ENCODE measurements at regions not wholly inside any gene's neighbourhood (a gene's known extent, or its start where the extent isn't known, plus 50 kb on each side); places are given as distances from the start of the nearest gene placed in this dataset.
A peak's percentile ranks its signal among the peaks of the same experiment; 100 is the strongest.
"Not testable (repeated sequence)": the region's sequence is repeated elsewhere in the genome, so short reads cannot be mapped to it uniquely, and the experiment has no call there.

- no peak for DNase-seq
Measured at GRCh38 chr1:90864681-90865080, 147.6 kb upstream of the BARHL2 start.

GRCh38 chr1:90862782-90863181 is 145.7 kb upstream of the BARHL2 start:
- no peak for DNase-seq

DNA sequence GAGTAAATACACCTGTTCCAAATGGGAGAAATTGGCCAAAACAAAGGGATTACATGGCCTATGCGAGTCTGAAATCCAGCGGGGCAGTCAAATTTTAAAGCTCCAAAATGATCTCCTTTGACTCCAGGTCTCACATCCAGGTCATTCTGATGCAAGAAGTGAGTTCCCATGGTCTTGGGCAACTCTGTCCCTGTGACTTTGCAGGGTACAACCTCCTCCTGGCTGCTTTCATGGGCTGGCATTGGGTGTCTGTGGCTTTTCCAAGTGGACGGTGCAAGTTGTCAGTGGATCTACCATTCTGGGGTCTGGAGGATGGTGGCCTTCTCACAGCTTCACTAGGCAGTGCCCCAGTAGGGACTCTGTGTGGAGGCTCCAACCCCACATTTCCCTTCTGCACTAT is 144.3 kb upstream of the BARHL2 start:
- not testable (repeated sequence) for DNase-seq

- DNase-seq, result no peak
Measured at GRCh38 chr1:90856463-90857007, 139.4 kb upstream of the BARHL2 start.

- no peak for DNase-seq
Measured at GRCh38 chr1:90854397-90854924, 137.4 kb upstream of the BARHL2 start.

DNA sequence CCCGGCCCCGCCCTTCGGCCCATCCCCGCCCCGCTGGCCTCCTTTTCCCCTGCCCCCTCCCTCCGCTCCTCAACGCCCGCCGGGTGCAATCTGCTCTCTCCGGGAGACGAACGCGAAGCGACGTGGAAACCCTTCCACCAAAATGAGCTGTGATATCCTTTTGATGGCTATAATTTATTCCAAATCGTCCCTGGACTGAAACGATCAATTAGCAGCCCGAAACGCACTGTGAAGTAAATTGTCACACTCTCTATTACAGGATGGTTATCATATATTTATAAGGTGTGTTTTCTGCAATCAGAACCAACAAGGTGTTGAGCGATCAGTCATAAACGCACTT is 134.6 kb upstream of the BARHL2 start:
- no peak for DNase-seq

DNA sequence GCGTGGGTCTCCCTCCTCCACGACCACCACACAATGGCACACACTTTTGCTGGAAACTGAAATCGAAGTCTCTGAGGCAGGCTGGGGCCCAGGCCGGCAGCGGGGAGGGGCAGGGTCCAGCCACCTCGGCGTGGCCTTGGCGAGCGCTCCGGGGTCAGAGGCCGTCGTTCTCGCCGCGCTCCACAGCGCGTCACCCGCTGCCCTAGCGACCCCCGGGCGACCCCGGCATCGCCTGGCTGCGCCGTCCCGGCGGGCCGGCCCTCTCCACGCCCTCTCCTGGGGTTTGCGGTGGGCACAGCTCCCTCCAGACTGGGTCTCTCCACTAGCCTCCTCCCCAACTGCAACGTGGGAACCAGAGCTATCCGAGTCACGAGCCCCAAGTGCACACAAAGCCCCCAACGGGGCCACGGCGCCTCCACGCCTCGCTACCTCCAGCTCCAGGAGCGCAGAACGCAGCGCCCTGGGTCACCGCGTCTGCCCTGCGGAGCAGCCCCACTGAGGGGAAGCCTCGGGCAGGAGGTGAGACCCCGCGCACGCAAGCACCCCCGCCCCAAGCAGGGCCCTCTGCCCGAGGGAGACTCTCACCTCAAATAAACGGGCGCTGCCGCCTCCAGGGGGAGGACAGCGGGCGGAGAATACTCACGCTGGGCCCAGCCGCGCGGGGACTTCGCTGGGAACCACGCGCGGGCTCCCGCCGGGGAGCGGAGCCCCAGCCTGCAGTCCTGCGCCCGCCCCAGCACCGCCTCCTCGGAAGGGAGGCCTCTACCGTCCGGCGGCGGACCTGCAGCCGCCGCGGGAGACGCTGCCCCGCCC is 134.0 kb upstream of the BARHL2 start:
- peak; percentile 55 for DNase-seq

DNA sequence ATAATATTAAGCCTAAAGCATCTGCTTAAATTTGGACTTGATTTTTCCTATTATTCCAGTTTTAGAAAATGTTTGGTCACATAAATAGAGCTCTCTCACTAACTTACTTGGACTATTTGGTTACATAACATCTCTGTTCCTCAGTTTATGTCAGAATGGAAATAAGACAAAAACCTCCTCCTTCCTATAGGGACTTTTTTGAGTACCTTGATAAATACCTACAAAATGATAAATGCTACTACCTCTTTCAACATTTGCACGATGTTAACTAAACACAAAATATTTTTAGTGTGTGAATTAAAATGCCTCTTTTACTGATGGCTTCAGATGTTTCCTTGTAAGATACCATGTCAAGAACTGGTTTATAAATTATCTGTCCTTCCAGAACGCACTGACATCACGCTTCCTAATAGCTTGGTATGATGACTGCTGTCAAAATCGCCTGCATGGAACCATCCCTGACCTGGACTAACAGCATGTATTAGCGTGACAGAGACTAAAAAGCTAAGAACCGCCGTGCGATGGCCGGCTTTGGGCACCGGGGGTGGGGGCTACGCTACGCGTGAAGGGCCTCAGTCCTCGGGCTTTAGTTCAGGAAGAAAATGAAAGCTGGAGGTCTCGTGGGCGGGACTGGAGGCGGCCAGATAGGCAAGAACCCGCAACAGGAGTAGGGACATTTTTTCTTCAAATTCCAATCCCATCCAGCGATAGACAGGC is 133.2 kb upstream of the BARHL2 start:
- no peak for DNase-seq

GRCh38 chr1:90841473-90841872 is 124.4 kb upstream of the BARHL2 start:
- DNase-seq, result no peak

DNA sequence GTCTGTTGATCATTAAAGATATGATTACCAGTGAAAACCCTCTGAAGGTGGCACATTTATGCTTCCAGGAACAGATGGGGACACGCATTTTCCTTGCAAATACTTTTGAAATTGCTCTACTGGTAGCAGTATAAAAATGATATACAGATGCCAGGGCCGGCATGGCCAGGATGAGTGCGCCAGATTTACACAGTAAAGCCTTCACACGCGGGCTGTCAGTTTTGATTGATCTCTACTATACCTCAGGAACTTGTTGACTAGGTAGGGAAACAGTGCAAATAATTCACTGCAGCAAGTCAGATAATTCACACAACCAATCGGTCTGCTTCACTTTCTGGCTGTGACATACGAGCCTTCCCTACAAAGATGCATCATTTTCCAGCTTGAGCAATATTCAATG is 123.2 kb upstream of the BARHL2 start:
- DNase-seq, result no peak

- no peak for DNase-seq
Measured at GRCh38 chr1:90839323-90839722, 122.2 kb upstream of the BARHL2 start.

- DNase-seq, result no peak
Measured at GRCh38 chr1:90838720-90839119, 121.6 kb upstream of the BARHL2 start.

GRCh38 chr1:90837420-90837819 is 120.3 kb upstream of the BARHL2 start:
- no peak for DNase-seq

- no peak for DNase-seq
Measured at GRCh38 chr1:90836345-90836679, 119.2 kb upstream of the BARHL2 start.

DNA sequence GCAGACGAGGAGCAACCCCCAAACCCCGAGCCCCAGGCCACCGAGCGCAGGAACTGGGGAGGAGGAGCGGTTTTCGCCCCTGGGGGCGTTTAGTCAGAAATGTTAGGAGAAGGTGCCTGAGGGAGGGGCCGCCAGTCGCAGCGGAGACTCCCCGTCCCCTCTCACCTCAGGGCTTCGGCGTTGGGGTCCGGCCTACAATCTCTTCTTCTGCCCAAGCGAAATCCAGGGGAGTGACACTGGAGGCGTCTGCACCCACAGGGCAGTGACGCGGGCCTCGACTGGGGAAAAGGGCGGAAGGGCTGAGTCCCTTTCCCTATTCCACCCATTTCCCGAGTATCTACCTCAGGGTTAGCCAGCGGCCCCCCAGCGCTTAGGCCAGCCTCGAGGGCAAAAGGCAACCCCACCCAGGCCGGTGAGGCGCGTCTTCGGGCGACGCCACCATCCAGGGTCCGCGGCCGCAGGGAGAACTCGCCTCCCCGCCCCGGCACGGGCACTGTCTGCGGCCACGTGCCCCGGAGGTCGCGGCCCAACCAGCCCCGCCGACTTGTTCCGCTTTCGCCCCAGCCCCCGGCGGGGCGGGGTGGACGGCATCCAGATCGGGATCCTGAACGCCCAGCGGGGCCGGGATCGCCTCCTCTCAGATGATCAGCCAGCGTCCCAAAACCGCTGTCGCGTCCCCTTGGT is 118.7 kb upstream of the BARHL2 start:
- DNase-seq, result no peak

DNA sequence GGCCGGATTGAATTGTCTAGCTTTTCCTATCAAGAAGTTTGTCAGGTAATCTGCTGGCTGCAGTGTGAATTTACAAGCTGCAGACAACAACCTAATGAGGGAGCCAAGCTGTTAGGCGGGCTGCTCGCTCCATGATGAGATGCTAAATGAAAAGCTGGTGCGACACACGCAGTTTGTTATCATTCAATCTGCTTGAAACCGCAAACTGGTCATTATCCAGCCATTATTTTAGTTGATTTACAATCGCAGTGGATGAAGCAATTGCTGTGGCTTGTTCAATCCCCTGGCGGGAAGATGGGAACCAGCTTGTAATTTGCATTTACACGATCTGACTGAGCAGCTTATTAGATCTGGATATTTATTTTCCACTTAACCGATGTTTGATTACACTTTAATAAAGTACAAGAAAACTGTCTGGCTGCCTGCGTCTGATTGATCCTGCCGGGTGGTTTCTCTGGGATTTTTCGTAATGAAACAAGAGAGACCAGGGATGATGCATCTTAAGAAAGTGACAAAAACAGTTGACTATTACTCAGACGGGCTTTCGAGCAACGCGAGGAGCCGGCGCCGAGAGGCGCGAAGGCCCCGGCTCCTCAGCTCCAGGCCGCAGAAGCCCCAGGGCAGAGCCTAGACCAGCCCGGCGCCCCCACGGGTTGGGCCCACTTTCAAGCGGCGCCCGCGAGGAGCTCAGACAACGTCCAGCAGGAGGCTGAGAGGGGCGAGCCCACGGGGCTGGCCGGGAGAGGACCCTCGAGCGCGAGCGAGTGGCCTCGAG is 118.0 kb upstream of the BARHL2 start:
- DNase-seq, result no peak

GRCh38 chr1:90834354-90834885 is 117.3 kb upstream of the BARHL2 start:
- DNase-seq, result no peak

GRCh38 chr1:90833466-90834110 is 116.5 kb upstream of the BARHL2 start:
- DNase-seq, result no peak

DNA sequence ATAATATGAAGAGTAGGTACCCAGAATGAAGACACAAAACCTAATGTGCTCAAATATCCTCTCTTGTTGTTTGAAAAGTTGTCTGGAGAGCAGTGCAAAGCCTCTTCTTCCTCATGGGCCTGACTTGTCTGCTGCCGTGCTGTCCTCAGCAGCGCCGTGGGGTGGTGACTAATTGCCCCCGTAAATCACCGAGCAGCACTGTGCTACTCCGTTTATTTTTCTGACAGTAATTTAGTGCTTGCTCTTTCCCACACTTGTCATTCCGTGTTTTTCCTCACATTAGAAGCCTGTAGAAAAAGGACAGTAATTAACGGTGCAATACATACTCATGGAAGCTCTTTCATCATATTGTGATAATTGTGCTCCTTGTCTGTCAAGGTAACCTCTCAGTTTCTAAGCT is 114.8 kb upstream of the BARHL2 start:
- DNase-seq, result no peak

DNA sequence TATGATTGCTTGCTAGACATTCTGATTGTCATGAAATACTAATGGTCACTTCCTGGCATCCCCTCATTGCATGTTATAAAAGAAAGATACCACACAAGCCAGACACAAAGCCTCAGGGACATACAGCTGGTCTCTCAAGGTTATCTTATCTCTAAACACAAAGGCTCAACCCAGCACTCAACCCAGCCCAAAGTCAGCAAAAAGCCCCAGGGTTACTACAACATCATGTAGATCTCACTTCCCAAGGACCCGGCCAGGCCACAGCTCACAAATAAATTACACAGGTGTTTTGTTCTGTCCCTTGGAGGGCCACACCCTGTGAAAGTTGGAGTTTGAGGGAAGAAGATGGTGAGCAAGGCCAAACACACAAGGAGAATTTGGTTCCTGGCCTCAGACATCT is 109.7 kb upstream of the BARHL2 start:
- no peak for DNase-seq

DNA sequence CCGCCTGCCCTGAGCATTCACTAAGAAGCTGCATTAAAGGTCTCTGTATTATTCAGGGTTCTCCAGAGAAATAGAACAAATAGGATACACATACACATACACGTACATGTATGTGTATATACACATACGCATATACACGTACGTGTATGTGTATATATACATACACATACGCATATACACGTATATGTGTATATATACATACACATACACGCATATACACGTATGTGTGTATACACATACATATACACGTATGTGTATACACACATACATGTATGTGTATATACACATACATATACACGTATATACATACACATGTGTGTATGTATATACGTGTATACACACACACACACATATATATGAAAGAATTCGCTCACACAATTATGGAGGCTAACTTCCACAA is 108.9 kb upstream of the BARHL2 start:
- no peak for DNase-seq

DNA sequence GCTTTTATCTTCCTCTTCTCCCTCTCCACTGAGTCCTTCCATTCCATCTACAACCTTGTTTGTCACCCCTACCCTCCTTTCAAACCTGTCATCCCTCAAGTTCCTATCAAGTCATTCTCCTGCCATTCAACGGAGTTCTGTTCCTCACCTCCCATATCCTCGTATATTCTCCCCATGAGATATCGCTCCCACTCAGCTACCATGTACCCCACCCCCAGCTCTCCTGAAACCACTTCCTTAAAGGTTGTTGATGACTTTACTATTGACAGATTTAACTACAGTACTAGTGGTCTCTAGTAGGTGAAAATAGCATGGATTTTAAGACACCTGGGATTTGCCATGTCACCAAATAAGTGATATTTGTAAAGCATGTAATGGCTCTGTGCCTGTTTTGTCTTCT is 107.4 kb upstream of the BARHL2 start:
- no peak for DNase-seq
